A673 (cell line): ENCODE measurements at regions not wholly inside any gene's neighbourhood (a gene's known extent, or its start where the extent isn't known, plus 50 kb on each side); places are given as distances from the start of the nearest gene placed in this dataset.

ENCODE experiments used
- CTCF ChIP-seq: fragments of 300-800, 200-600 bp; sonication (generic); conservative IDR thresholded peaks from 2 replicates; pipeline ENCODE4 v1.5.1; 2017; ENCODE audit warnings: low read depth, mild to moderate bottlenecking, antibody characterized with exemption, low read length, moderate library complexity, mixed read lengths
- EZH2 ChIP-seq: fragments of 200-600 bp; sonication (generic); IDR thresholded peaks from 2 replicates; pipeline ENCODE4 v1.6.1; 2017; ENCODE audit warnings: borderline replicate concordance, low read depth, mild to moderate bottlenecking, mixed read lengths, antibody characterized with exemption, low read length; ENCODE audit not compliant: poor library complexity, severe bottlenecking

GRCh38 chr3:55177749-55178148 is 249.9 kb upstream of the LRTM1 start:
- no peak for TF ChIP-seq CTCF
- TF ChIP-seq EZH2: no peak
